Stimulated activated CD8-positive, alpha-beta memory T cell treated with anti-CD3 and anti-CD28 coated beads, Interleukin-15, amount 100 ng/mL, for 48 hours (primary cell): ENCODE measurements at regions not wholly inside any gene's neighbourhood (a gene's known extent, or its start where the extent isn't known, plus 50 kb on each side); places are given as distances from the start of the nearest gene placed in this dataset.

Source experiments
- DNase-seq, 2 donors: peaks; one replicate each; pipeline ENCODE4 v3.0.0-alpha.2; 2020; ENCODE audit warnings: low read depth in 2 of 2

GRCh38 chr5:8137941-8138550, 269.1 kb downstream of the MTRR start:
- no peak for DNase-seq

- no peak for DNase-seq
Measured at GRCh38 chr5:8138884-8139283, 269.9 kb downstream of the MTRR start.

GRCh38 chr5:8150791-8151190, 281.8 kb downstream of the MTRR start:
- no peak for DNase-seq

GRCh38 chr5:8156706-8157105, 287.8 kb downstream of the MTRR start:
- DNase-seq: no peak

DNA sequence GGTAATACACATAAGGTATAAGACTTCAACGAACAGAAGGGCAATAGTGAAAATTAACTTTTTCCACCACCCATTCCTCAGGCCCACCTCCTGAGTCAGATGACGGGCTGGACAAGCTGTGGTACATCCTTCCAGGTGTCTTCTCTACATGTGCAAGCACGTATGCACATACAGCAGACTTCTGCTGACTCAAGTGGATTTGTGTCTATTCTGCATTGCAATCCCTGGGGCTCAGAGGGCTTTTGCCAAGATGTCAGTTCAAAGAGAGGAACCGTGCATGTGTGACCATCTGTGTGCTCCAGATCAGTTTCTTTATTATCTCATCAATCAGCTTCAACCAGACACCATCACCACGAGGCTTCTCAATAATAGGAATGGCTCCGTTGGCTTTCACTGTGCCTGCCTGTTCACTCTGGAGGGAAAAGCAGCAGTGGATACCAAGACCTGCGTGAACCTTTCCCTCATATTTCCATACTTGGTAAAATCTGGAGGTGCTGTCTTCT, 288.4 kb downstream of the MTRR start:
- DNase-seq: no peak

DNA sequence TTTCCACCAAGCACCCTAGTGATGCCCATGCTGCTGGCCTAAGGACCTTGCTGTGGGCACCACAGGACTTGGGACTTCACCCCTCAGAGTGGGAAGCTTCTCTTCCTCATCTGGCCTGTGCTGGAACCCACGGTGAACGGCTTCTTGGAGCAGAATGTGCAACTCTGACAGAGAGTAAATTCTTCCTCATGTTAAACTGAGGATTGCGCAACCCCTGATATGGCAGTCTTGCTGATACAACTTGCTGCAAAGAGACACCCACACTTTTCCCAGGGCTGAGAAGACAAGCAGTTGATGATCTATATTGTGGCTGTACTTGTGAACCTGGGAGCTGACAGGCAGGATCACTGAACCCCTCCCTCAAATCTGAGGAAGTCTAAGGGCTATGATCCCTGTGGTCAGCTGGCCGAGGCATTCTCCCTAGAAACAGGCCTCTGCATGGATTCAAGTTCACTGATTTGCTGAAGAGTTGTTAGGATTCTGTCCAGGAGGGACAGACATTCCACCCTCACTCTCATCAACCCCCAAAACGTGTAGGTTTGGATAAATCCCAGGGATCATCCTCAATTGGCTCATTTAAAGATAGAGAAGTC, 307.2 kb downstream of the MTRR start:
- no peak for DNase-seq

- no peak for DNase-seq
Measured at GRCh38 chr5:8184455-8185063, 315.6 kb downstream of the MTRR start.

DNA sequence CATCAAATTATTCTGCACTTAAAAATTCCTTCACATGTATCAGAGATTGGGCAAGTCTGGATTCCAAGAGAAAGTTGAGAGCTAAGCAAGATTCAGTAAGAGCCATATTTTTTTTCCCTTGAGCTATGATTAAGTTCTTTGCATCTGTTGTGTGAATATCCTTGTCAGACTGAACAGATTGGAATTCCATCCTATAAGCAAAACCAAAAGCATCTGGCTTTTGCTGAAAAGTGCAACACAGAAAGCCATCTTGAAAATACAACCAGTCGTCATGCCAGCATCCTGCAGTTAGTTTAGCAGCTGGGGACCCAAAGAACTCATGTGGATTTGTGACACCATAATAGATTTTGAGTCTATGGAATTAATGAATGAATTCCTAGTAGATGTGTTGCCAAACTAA, 316.9 kb downstream of the MTRR start:
- no peak for DNase-seq

GRCh38 chr5:8188874-8189565, 320.1 kb downstream of the MTRR start:
- DNase-seq: no peak

GRCh38 chr5:8192840-8193239, 323.9 kb downstream of the MTRR start:
- no peak for DNase-seq

DNA sequence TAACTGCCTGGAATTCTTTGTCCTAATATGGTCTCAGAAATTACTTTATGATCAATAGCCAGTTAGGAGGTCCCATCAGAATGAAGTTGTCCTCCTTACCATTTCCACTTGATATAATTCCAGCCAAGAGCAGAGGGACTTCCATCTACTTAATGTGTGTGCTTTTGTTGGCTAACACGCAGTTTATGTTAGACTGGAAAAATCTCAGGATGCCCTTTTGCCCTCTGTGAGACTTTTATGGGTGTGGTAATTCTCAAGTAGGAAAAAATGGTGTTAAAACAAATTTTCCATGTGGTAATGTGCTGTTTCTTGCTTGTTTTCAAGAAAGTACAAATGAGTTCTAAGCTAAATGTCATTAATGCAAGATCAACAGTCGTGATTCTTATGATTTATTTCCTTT, 327.1 kb downstream of the MTRR start:
- no peak for DNase-seq

DNA sequence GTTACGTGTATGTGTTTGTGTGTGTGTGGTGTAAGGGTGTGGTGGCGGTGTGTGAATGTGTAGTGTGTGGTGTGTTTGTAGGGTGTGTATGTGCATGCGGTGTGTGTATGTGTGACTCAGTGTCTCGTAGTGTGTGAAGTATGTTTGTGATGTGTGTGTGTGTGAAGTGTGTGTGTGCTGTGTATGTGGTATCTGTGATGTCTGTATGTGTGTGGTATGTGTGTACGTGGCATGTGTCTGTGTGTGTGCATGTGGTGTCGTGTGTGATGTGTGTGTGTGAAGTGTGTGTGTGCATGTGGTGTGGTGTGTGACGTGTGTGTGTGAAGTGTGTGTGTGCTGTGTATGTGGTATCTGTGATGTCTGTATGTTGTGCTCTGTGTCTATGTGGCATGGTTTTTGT, 339.4 kb downstream of the MTRR start:
- DNase-seq: no peak

DNA sequence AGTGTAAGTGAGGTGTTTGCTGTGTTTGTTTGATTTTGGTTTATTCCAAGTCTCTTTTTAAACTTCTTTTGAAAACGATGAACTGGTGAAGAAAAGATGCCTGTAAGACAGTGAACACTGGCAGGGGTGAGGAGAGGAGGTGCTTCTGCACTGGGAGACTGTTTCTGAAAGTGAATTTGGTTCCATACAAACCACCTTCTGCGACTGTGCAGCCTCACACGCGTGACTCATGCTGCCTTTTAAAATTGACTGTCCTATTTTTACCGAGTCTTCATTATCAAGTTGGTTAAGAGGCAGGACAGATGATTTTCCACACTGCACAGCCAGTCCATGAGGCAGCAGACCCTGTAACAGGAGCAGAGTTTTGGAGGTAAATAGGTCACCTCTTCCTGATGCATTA, 340.6 kb downstream of the MTRR start:
- no peak for DNase-seq

GRCh38 chr5:8213701-8214240, 344.8 kb downstream of the MTRR start:
- no peak for DNase-seq

- DNase-seq: no peak
Measured at GRCh38 chr5:8216921-8217320, 348.0 kb downstream of the MTRR start.

GRCh38 chr5:8226148-8226547, 357.2 kb downstream of the MTRR start:
- DNase-seq: no peak

DNA sequence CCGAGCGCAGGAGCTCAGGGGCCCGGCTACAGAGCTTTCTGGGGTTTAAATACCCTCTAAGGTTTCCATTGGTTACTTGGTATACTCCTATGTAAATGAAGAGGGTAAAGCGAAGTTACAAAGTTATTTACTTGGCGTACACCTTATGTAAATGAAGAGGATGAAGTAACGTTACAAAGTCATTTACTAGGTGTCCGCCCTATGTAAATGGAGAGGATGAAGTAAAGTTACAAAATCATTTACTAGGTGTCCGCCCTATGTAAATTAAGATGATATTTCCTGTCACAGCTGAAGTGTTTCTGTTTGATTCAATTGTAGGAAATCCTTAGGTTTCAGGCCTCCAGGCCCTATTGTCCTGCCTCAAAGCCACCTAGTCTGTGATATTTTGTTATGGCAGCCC, 358.2 kb downstream of the MTRR start:
- no peak for DNase-seq

- no peak for DNase-seq
Measured at GRCh38 chr5:8229551-8229950, 360.6 kb downstream of the MTRR start.

GRCh38 chr5:8230868-8231267, 361.9 kb downstream of the MTRR start:
- no peak for DNase-seq

GRCh38 chr5:8233479-8233878, 364.5 kb downstream of the MTRR start:
- DNase-seq: no peak

GRCh38 chr5:8234179-8234770, 365.3 kb downstream of the MTRR start:
- DNase-seq: no peak

GRCh38 chr5:8238080-8238479, 369.1 kb downstream of the MTRR start:
- no peak for DNase-seq
